K562 (cell line): ENCODE measurements at regions not wholly inside any gene's neighbourhood (a gene's known extent, or its start where the extent isn't known, plus 50 kb on each side); places are given as distances from the start of the nearest gene placed in this dataset.
A peak's percentile ranks its signal among the peaks of the same experiment; 100 is the strongest.

Experiments
- ATAC-seq: fragments of 200-7000 bp; cut with Tn5 transposase; 3 replicates; pipeline ENCODE4 v1.9.1; 2020; ENCODE audit warnings: moderate library complexity
- BruUV-seq: library from RNA; stranded (reverse); fragments of 400-500 nt; replicated peaks from 2 replicates; lab custom pipeline; 2021; lab: Mats Ljungman, UMichigan
- CTCF ChIA-PET: fragments of 300-600 bp; formaldehyde crosslinking; extraction: SDS; loops from one replicate; lab custom pipeline; 2021; ENCODE audit warnings: low intra/inter-chr PET ratio; lab: Yijun Ruan, JAX
- POLR2A ChIA-PET: fragments of 300-600, 350-650 bp; sonication (Branson Sonifier 250); formaldehyde crosslinking; extraction: SDS; loops from one replicate; lab custom pipeline; 2021; ENCODE audit warnings: antibody characterized with exemption, inconsistent platforms; lab: Yijun Ruan, JAX
- DNase-seq, 4 experiments: peaks; one replicate each; pipeline versions ENCODE4 v3.0.0 to v3.0.0-alpha.2; 2011 to 2018; ENCODE audit warnings: low spot score in 3 of 4, mixed read lengths in 3 of 4; ENCODE audit errors: extremely low read depth in 1 of 4
- FAIRE-seq: peaks from 2 replicates; lab custom pipeline; 2011; peaks lifted over from hg19 to GRCh38; lab: Jason Lieb, UNC
- H2AFZ ChIP-seq: 2 replicates; pipeline ENCODE4 v1.6.0; 2011; ENCODE audit warnings: low read depth, low read length, control low read depth, inconsistent platforms
- H3K27ac ChIP-seq: fragments of 200-600 bp; 3 replicates; pipeline ENCODE4 v1.8.0; 2011; ENCODE audit warnings: low read depth, mild to moderate bottlenecking, control low read depth, inconsistent platforms, low read length, moderate library complexity, mixed read lengths; ENCODE audit errors: extremely low read depth
- H3K27me3 ChIP-seq, 2 experiments: fragments of 300-600 bp in 1 of 2; 2 replicates in 1 of 2; 3 replicates in 1 of 2; pipeline versions ENCODE4 v1.6.0 to v1.8.0; 2011; ENCODE audit warnings: inconsistent platforms in 2 of 2, low read length in 2 of 2, mild to moderate bottlenecking in 1 of 2, mixed read lengths in 1 of 2, moderate library complexity in 1 of 2; ENCODE audit not compliant: control insufficient read depth in 2 of 2, insufficient read depth in 2 of 2
- H3K36me3 ChIP-seq: fragments of 300-600 bp; 3 replicates; pipeline ENCODE4 v1.8.0; 2011; ENCODE audit warnings: mild to moderate bottlenecking, low read length, inconsistent platforms; ENCODE audit not compliant: control insufficient read depth, insufficient read depth
- H3K4me1 ChIP-seq, 2 experiments: fragments of 200-600 bp in 1 of 2; replicated peaks in 1 of 2; 2 replicates in 1 of 2; 3 replicates in 1 of 2; pipeline versions ENCODE4 v1.5.1 to v1.8.0; 2011; ENCODE audit warnings: inconsistent platforms in 2 of 2, low read length in 2 of 2, mild to moderate bottlenecking in 1 of 2, mixed read lengths in 1 of 2, moderate library complexity in 1 of 2; ENCODE audit not compliant: control insufficient read depth in 2 of 2, insufficient read depth in 2 of 2
- H3K4me2 ChIP-seq: 2 replicates; pipeline ENCODE4 v1.6.1; 2011; ENCODE audit warnings: low read length, control low read depth, inconsistent platforms, mixed read lengths; ENCODE audit not compliant: insufficient read depth
- H3K4me3 ChIP-seq: fragments of 200-600 bp; sonication (generic), shearing (Covaris generic); 2 replicates; pipeline ENCODE4 v1.5.1; 2016; ENCODE audit warnings: control low read depth, inconsistent platforms
- H3K79me2 ChIP-seq: fragments of 200-600 bp; 3 replicates; pipeline ENCODE4 v1.8.0; 2011; ENCODE audit warnings: low read length, inconsistent platforms; ENCODE audit not compliant: control insufficient read depth, insufficient read depth
- H3K9ac ChIP-seq, 2 experiments: 2 replicates each; pipeline versions ENCODE4 v1.6.0 to v1.6.1; 2011; ENCODE audit warnings: low read depth in 2 of 2, low read length in 2 of 2, control low read depth in 1 of 2, inconsistent platforms in 1 of 2, mild to moderate bottlenecking in 1 of 2, mixed read lengths in 1 of 2; ENCODE audit not compliant: insufficient read depth in 1 of 2
- H3K9me1 ChIP-seq: one replicate; pipeline ENCODE4 v1.6.0; 2011; ENCODE audit warnings: inconsistent platforms, mild to moderate bottlenecking, low read length, moderate library complexity; ENCODE audit not compliant: control insufficient read depth, insufficient read depth
- H3K9me3 ChIP-seq: replicated peaks from 2 replicates; pipeline ENCODE4 v1.5.1; 2011; ENCODE audit warnings: low read depth, low read length, inconsistent platforms; ENCODE audit not compliant: control insufficient read depth, insufficient read depth
- H4K20me1 ChIP-seq: replicated peaks from 2 replicates; pipeline ENCODE4 v1.6.1; 2011; ENCODE audit warnings: low read length, inconsistent platforms, mixed read lengths; ENCODE audit not compliant: control insufficient read depth, insufficient read depth
- E4F1 ChIP-seq: fragments of 250-450 bp; sonication (Bioruptor Pico); IDR thresholded peaks from 2 replicates; pipeline ENCODE4 v1.5.0; 2021; ENCODE audit warnings: mild to moderate bottlenecking, borderline replicate concordance
- TFE3 ChIP-seq: fragments of 450-650 bp; formaldehyde crosslinking; IDR thresholded peaks from 2 replicates; pipeline ENCODE4 v1.4.0; 2020; ENCODE audit warnings: mild to moderate bottlenecking, mixed read lengths
- WGBS: fragments of 100-300 bp; shearing (Covaris generic); methylation state at CpG from one replicate; pipeline ENCODE4 v1.1.6; 2016; ENCODE audit warnings: low coverage, mixed read lengths; ENCODE audit not compliant: insufficient coverage; ENCODE audit errors: missing lambda C conversion rate; 5-methylcytosine and 5-hydroxymethylcytosine counted together
- in situ Hi-C: fragments of 300-500 bp; cut with MboI; formaldehyde crosslinking; loops from 4 replicates; pipeline ENCODE4 v1.15.0; 2018; ENCODE audit warnings: inconsistent platforms, mixed read lengths
- intact Hi-C: fragments of 100-400 bp; cut with micrococcal nuclease; formaldehyde crosslinking; loops from 2 replicates; pipeline ENCODE4 v1.14.2; 2022
- TF ChIP-seq, protein P1 (sequence below): sonication (generic); formaldehyde crosslinking; IDR thresholded peaks from 2 replicates; pipeline ENCODE4 v1.5.0; 2020; ENCODE audit warnings: missing genetic modification reagents

DNA sequence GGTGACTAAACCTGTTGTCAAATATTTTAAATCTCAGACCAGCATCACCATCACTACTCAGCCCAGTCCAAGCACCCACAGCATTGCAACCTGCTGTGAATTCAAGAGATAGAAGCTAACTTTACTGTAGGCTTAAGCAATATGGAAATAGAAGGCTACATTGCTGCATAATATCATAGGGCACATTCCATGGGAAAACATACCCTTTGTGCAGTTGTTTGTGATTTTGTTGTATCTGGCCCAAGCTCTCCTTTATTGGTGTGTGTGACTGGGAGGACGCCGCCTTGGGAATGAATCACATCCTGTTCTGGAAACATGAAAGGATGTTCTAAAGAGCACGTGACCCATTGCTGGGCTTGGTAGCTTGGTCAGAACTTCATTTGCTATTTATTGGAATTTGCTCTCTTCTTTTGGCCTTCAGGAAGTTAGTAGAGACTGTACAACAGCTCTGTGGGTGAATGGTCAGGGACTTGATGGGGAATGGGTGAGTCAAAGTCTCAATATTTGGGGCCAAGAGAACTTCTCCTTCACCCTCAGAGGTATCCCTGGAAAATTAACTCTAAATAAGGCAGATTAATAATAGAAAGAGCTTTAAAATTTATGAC, 106.8 kb upstream of the SERPINE2 start:
- DNase-seq (no peak), FAIRE-seq (no peak), ATAC-seq (no peak)
- H3K27me3 ChIP-seq, result no peaks in the 10 kb centered on the region
- no peaks in the 10 kb centered on the region for H3K79me2 ChIP-seq
- no TSS peak for BruUV-seq
- in situ Hi-C loops, result no loop called here
- ChIA-PET CTCF (no interaction called here), POLR2A (no interaction called here)
- H3K9ac ChIP-seq, result no peak overlapping the region
- H2AFZ ChIP-seq, result no peak overlapping the region
- H3K4me1 ChIP-seq, result no peaks in the 10 kb centered on the region
- no peak overlapping the region for H3K4me3 ChIP-seq
- H3K36me3 ChIP-seq, result no peaks in the 10 kb centered on the region
- H3K9me3 ChIP-seq, result no peaks in the 10 kb centered on the region
- TF ChIP-seq, protein P1, sequence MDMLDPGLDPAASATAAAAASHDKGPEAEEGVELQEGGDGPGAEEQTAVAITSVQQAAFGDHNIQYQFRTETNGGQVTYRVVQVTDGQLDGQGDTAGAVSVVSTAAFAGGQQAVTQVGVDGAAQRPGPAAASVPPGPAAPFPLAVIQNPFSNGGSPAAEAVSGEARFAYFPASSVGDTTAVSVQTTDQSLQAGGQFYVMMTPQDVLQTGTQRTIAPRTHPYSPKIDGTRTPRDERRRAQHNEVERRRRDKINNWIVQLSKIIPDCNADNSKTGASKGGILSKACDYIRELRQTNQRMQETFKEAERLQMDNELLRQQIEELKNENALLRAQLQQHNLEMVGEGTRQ, result 0 out of 2 replicates have a peak, but pooled peaks have one; percentile 3
- TF ChIP-seq TFE3 (CRISPR knock-in tag) (peak; percentile 45; the same call in 1 of the 2 replicates), E4F1 (CRISPR knock-in tag) (no peak)
- WGBS, result 3% methylated on average over 3 of the region's 3 CpGs
- intact Hi-C loops, result loop anchor here (10.0 kb wide), 1 partner anchor 151 kb away; no protein-coding TSS in a partner anchor
- H4K20me1 ChIP-seq, result no peaks in the 10 kb centered on the region
- no peak overlapping the region for H3K4me2 ChIP-seq
- no peaks in the 10 kb centered on the region for H3K9me1 ChIP-seq
- H3K27ac ChIP-seq, result no peak overlapping the region
